GM13976 (cell line): ENCODE measurements at regions not wholly inside any gene's neighbourhood (a gene's known extent, or its start where the extent isn't known, plus 50 kb on each side); places are given as distances from the start of the nearest gene placed in this dataset.

ENCODE experiments used
- DNase-seq: peaks from one replicate; pipeline ENCODE4 v3.0.0; 2012; ENCODE audit warnings: low spot score
- in situ Hi-C: fragments of 300-500 bp; cut with MboI; formaldehyde crosslinking; loops from one replicate; pipeline ENCODE4 v1.12.0; 2022; ENCODE audit warnings: low sequenced_read_pairs, mixed read lengths, inconsistent platforms; ENCODE audit not compliant: unreplicated experiment
- TF ChIP-seq, protein P1 (sequence below): IDR thresholded peaks from 2 replicates; pipeline ENCODE4 v1.5.1; 2012; ENCODE audit warnings: borderline replicate concordance, mild to moderate bottlenecking; ENCODE audit not compliant: insufficient read depth; ENCODE audit errors: extremely low read depth, missing control alignments, control extremely low read depth

DNA sequence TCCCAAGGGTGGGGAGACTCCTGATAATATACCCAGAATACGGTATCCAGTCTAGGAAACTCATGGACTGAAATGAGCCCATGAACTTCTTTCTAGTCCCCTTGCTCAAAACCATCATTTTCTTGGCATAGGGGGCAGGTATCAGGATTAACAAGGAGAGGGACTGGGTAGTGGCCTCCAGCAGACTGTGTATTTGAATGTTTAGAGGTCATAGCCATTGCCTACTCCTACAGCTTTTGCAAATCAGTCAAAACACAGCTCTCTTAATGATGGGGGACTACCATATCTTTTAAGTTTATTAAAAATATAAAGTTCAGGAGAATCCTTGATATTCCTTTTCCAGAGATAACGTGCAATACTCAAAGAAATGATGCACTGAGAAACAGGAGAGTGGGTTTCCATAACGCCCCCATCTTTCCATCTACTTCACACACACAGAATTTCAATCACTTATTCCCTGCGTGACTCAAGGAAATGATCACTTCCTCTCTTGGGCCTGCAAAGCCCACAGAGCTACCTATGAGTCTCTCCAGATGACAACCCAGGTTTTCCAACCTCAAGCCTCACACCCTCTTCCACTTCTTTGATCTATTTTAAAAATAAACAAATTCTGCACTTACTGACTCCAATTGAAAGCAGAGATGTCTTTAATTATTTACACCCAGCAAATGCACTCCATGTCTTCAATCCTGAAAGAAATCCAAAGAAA, 584.0 kb upstream of the LMCD1 start:
- TF ChIP-seq, protein P1, sequence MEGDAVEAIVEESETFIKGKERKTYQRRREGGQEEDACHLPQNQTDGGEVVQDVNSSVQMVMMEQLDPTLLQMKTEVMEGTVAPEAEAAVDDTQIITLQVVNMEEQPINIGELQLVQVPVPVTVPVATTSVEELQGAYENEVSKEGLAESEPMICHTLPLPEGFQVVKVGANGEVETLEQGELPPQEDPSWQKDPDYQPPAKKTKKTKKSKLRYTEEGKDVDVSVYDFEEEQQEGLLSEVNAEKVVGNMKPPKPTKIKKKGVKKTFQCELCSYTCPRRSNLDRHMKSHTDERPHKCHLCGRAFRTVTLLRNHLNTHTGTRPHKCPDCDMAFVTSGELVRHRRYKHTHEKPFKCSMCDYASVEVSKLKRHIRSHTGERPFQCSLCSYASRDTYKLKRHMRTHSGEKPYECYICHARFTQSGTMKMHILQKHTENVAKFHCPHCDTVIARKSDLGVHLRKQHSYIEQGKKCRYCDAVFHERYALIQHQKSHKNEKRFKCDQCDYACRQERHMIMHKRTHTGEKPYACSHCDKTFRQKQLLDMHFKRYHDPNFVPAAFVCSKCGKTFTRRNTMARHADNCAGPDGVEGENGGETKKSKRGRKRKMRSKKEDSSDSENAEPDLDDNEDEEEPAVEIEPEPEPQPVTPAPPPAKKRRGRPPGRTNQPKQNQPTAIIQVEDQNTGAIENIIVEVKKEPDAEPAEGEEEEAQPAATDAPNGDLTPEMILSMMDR = no peak
- in situ Hi-C loops = no loop called here
- no peak for DNase-seq

DNA sequence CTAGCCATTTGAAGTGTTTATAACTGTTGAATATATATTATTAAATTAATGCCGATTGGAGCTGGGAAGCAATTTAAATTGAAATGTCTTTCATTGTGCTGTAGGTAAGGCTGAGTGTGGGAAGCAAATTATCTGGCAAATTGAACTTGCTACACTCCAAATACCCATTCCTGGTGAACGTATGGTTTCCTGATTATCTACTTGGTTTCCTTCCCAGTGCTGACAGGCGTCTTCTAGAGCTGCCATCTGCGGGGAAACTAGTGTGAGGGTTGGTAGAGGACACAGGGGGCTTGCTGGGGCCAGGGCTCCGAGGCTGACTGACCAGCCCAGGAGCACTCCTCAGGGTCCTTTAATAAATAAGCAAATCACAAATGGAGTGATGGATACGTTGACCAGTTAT, 581.4 kb upstream of the LMCD1 start:
- TF ChIP-seq, protein P1 = no peak
- DNase-seq = no peak
- in situ Hi-C loops = no loop called here

DNA sequence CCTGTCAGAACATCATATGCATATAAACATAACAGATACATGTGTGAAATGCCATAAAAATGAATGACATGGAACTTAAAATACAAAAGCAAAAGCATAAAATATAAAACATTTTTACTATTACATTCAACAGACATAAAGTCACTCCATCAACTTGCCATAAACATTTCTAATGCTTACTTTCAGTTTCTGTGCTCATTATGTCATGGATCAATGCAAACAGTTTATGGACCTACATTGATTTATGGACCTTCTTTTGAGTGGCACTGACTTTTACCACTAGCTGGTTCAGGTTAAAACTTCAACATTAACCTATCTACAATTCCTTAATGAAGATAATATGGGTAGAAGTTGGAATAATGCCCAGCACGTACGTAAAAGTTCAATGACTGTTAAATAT, 577.4 kb upstream of the LMCD1 start:
- no peak for DNase-seq

GRCh38 chr3:7927015-7927414, 574.6 kb upstream of the LMCD1 start:
- TF ChIP-seq, protein P1 = no peak
- in situ Hi-C loops = no loop called here
- DNase-seq = no peak

More for the DNA sequence above, 577.4 kb upstream of the LMCD1 start:
- TF ChIP-seq, protein P1 = no peak
- in situ Hi-C loops = no loop called here

DNA sequence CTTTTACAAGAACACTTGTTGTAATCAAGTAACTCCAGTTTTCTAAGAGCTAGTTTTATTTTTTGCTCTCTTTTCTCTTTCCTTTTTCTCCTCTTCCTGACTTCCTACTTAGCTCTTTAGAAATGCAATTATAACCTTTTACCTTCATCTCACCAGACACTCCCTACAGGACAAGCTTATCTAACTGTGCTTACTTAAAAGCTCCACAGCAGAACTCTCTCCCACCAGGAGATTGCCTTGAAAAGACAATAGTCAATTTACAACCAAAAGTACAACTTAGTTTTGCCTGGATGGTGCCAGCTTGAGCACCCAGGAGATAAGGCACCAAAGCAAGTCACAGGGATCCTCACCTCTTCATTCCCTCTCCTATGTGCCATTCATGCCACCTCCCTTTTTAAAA, 573.8 kb upstream of the LMCD1 start:
- in situ Hi-C loops = no loop called here
- DNase-seq = no peak
- TF ChIP-seq, protein P1 = no peak

GRCh38 chr3:7929319-7929889, 572.2 kb upstream of the LMCD1 start:
- TF ChIP-seq, protein P1 = no peak
- in situ Hi-C loops = no loop called here
- DNase-seq = no peak

DNA sequence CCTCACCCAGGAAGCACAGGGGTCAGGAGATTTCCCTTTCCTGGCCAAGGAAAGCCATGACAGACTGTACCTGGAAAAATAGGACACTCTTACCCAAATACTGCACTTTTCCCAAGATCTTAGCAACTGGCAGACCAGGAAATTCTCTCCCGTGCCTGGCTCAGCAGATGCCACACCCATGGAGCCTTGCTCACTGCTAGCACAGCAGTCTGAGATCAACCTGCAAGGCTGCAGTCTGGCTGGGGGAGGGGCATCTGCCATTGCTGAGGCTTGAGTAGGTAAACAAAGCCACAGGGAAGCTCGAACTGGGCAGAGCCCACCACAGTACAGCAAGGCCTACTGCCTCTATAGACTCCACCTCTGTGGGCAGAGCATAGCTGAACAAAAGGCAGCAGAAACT, 567.3 kb upstream of the LMCD1 start:
- in situ Hi-C loops = no loop called here
- TF ChIP-seq, protein P1 = no peak
- no peak for DNase-seq
